Naive thymus-derived CD4-positive, alpha-beta T cell (primary cell): ENCODE measurements at regions not wholly inside any gene's neighbourhood (a gene's known extent, or its start where the extent isn't known, plus 50 kb on each side); places are given as distances from the start of the nearest gene placed in this dataset.

Experiments used
- ATAC-seq: fragments of 150-1000 bp; cut with Tn5 transposase; 2 replicates; pipeline ENCODE4 v1.10.0; 2021; ENCODE audit warnings: mild to moderate bottlenecking, moderate library complexity
- CTCF ChIA-PET: fragments of 350-600 bp; sonication (Branson Sonifier 250); formaldehyde crosslinking; loops from one replicate; lab custom pipeline; 2021; ENCODE audit warnings: antibody characterized with exemption; lab: Charles Lee
- POLR2A ChIA-PET: fragments of 350-600 bp; sonication (Branson Sonifier 250); formaldehyde crosslinking; loops from one replicate; lab custom pipeline; 2021; ENCODE audit warnings: antibody characterized with exemption, inconsistent platforms; lab: Charles Lee
- DNase-seq, 9 donors: peaks; one replicate each; pipeline versions ENCODE4 v3.0.0 to v3.0.0-alpha.2; 2020 to 2022; ENCODE audit warnings: mixed read lengths in 1 of 9
- H3K27ac ChIP-seq: one replicate; pipeline ENCODE4 v1.7.0; 2013; ENCODE audit warnings: mild to moderate bottlenecking, low read depth, low read length, moderate library complexity
- H3K27me3 ChIP-seq, 2 donors: one replicate each; pipeline ENCODE4 v1.7.0; 2013; ENCODE audit warnings: low read length in 2 of 2, mild to moderate bottlenecking in 2 of 2, moderate library complexity in 2 of 2; ENCODE audit not compliant: control insufficient read depth in 2 of 2, insufficient read depth in 2 of 2
- H3K36me3 ChIP-seq, 3 experiments: 1 replicate in 2 of 3; 2 replicates in 1 of 3; pipeline ENCODE4 v1.7.0; 2013; ENCODE audit warnings: low read length in 3 of 3, mild to moderate bottlenecking in 3 of 3, moderate library complexity in 1 of 3; ENCODE audit not compliant: insufficient read depth in 3 of 3, control insufficient read depth in 2 of 3
- H3K4me1 ChIP-seq, 2 donors: one replicate each; pipeline ENCODE4 v1.7.0; 2013; ENCODE audit warnings: low read length in 2 of 2, mild to moderate bottlenecking in 2 of 2, moderate library complexity in 1 of 2; ENCODE audit not compliant: control insufficient read depth in 2 of 2, insufficient read depth in 2 of 2
- H3K4me3 ChIP-seq: 2 replicates; pipeline ENCODE4 v1.7.0; 2013; ENCODE audit warnings: mild to moderate bottlenecking, low read length
- H3K9me3 ChIP-seq, 3 experiments: 1 replicate in 2 of 3; 2 replicates in 1 of 3; pipeline ENCODE4 v1.7.0; 2013; ENCODE audit warnings: low read length in 3 of 3; ENCODE audit not compliant: control insufficient read depth in 2 of 3
- H3K27ac Mint-ChIP-seq, 9 donors: one replicate each; pipeline ENCODE4 v1.8.0; 2020 to 2022; ENCODE audit warnings: mixed read lengths in 9 of 9, mild to moderate bottlenecking in 8 of 9, moderate library complexity in 5 of 9, inconsistent platforms in 2 of 9
- H3K27me3 Mint-ChIP-seq, 5 donors: one replicate each; pipeline ENCODE4 v1.8.0; 2021 to 2022; ENCODE audit warnings: mixed read lengths in 5 of 5, mild to moderate bottlenecking in 1 of 5
- H3K36me3 Mint-ChIP-seq, 5 donors: one replicate each; pipeline ENCODE4 v1.8.0; 2020 to 2022; ENCODE audit warnings: mixed read lengths in 5 of 5, mild to moderate bottlenecking in 3 of 5, inconsistent platforms in 1 of 5
- H3K4me1 Mint-ChIP-seq, 7 donors: one replicate each; pipeline ENCODE4 v1.8.0; 2020 to 2022; ENCODE audit warnings: mixed read lengths in 7 of 7, mild to moderate bottlenecking in 3 of 7, inconsistent platforms in 1 of 7
- H3K4me3 Mint-ChIP-seq, 10 donors: one replicate each; pipeline ENCODE4 v1.8.0; 2020 to 2022; ENCODE audit warnings: mild to moderate bottlenecking in 10 of 10, mixed read lengths in 10 of 10, moderate library complexity in 6 of 10, inconsistent platforms in 2 of 10
- H3K9me3 Mint-ChIP-seq, 11 donors: one replicate each; pipeline ENCODE4 v1.8.0; 2020 to 2022; ENCODE audit warnings: mixed read lengths in 11 of 11, mild to moderate bottlenecking in 4 of 11, inconsistent platforms in 1 of 11, moderate library complexity in 1 of 11
- intact Hi-C, 2 donors: fragments of 100-400 bp; cut with micrococcal nuclease; formaldehyde crosslinking; loops; one replicate each; pipeline ENCODE4 v1.15.1; 2023

- Mint-ChIP-seq H3K27me3 (peaks cover 6 to 31% (median 28%) of the 10 kb centered on the region in 5 donors), H3K36me3 (no peaks in the 10 kb centered on the region), H3K4me3 (no peak overlapping the region), H3K27ac (no peak overlapping the region), H3K9me3 (peaks cover 0 to 2% (median 0%) of the 10 kb centered on the region in 11 donors), H3K4me1 (no peaks in the 10 kb centered on the region)
- Histone ChIP-seq H3K9me3 (no peaks in the 10 kb centered on the region), H3K27me3 (no peaks in the 10 kb centered on the region), H3K4me3 (no peak overlapping the region), H3K27ac (no peak overlapping the region), H3K36me3 (no peaks in the 10 kb centered on the region), H3K4me1 (no peaks in the 10 kb centered on the region)
- ChIA-PET POLR2A (no interaction called here), CTCF (no interaction called here)
- ATAC-seq (no peak), DNase-seq (no peak)
- intact Hi-C loops: no loop called here
Measured at GRCh38 chr10:80772596-80772995, 234.9 kb downstream of the SH2D4B start.

GRCh38 chr10:80784695-80785094, 247.0 kb downstream of the SH2D4B start:
- Mint-ChIP-seq H3K9me3 (no peaks in the 10 kb centered on the region), H3K27ac (no peak overlapping the region), H3K36me3 (no peaks in the 10 kb centered on the region), H3K4me3 (no peak overlapping the region), H3K4me1 (no peaks in the 10 kb centered on the region), H3K27me3 (peaks cover 2 to 26% (median 17%) of the 10 kb centered on the region in 5 donors)
- POLR2A ChIA-PET: no interaction called here
- Histone ChIP-seq H3K4me3 (no peak overlapping the region), H3K4me1 (no peaks in the 10 kb centered on the region), H3K9me3 (no peaks in the 10 kb centered on the region), H3K27ac (no peak overlapping the region), H3K27me3 (no peaks in the 10 kb centered on the region), H3K36me3 (no peaks in the 10 kb centered on the region)
- DNase-seq (no peak), ATAC-seq (no peak)
- intact Hi-C loops: no loop called here
- CTCF ChIA-PET: no interaction called here

- H3K36me3 ChIP-seq: no peaks in the 10 kb centered on the region
- H3K4me1 ChIP-seq: no peaks in the 10 kb centered on the region
- H3K4me1 Mint-ChIP-seq: no peaks in the 10 kb centered on the region
- H3K27ac ChIP-seq: no peak overlapping the region
- H3K9me3 ChIP-seq: no peaks in the 10 kb centered on the region
- H3K4me3 Mint-ChIP-seq: no peak overlapping the region
- ChIA-PET CTCF (no interaction called here), POLR2A (no interaction called here)
- DNase-seq (no peak), ATAC-seq (no peak)
- no peaks in the 10 kb centered on the region for H3K27me3 ChIP-seq
- no peaks in the 10 kb centered on the region for H3K9me3 Mint-ChIP-seq
- H3K27me3 Mint-ChIP-seq: peaks cover 2 to 28% (median 17%) of the 10 kb centered on the region in 5 donors
- H3K36me3 Mint-ChIP-seq: no peaks in the 10 kb centered on the region
- no peak overlapping the region for H3K27ac Mint-ChIP-seq
- intact Hi-C loops: no loop called here
- no peak overlapping the region for H3K4me3 ChIP-seq
Measured at GRCh38 chr10:80786322-80786721, 248.6 kb downstream of the SH2D4B start.

- ChIA-PET CTCF (no interaction called here), POLR2A (no interaction called here)
- ATAC-seq: no peak
- Histone ChIP-seq H3K4me3 (no peak overlapping the region), H3K27me3 (no peaks in the 10 kb centered on the region), H3K36me3 (no peaks in the 10 kb centered on the region), H3K27ac (no peak overlapping the region), H3K4me1 (no peaks in the 10 kb centered on the region), H3K9me3 (no peaks in the 10 kb centered on the region)
- no peaks in the 10 kb centered on the region for H3K9me3 Mint-ChIP-seq
- no peak overlapping the region for H3K4me3 Mint-ChIP-seq
- no peak overlapping the region for H3K27ac Mint-ChIP-seq
- no peaks in the 10 kb centered on the region for H3K36me3 Mint-ChIP-seq
- intact Hi-C loops: no loop called here
- peaks cover 0 to 23% (median 16%) of the 10 kb centered on the region in 5 donors for H3K27me3 Mint-ChIP-seq
- no peak for DNase-seq
- H3K4me1 Mint-ChIP-seq: no peaks in the 10 kb centered on the region
Measured at GRCh38 chr10:80787952-80788351, 250.2 kb downstream of the SH2D4B start.

GRCh38 chr10:80794994-80795393, 257.3 kb downstream of the SH2D4B start:
- H3K27me3 Mint-ChIP-seq: peaks cover 0 to 26% (median 12%) of the 10 kb centered on the region in 5 donors
- no peaks in the 10 kb centered on the region for H3K4me1 ChIP-seq
- POLR2A ChIA-PET: no interaction called here
- H3K4me3 ChIP-seq: no peak overlapping the region
- no peaks in the 10 kb centered on the region for H3K4me1 Mint-ChIP-seq
- H3K27me3 ChIP-seq: no peaks in the 10 kb centered on the region
- H3K36me3 Mint-ChIP-seq: no peaks in the 10 kb centered on the region
- intact Hi-C loops: no loop called here
- no peaks in the 10 kb centered on the region for H3K9me3 Mint-ChIP-seq
- no peak for ATAC-seq
- no peak overlapping the region for H3K27ac ChIP-seq
- H3K9me3 ChIP-seq: no peaks in the 10 kb centered on the region
- H3K36me3 ChIP-seq: no peaks in the 10 kb centered on the region
- no peak overlapping the region for H3K27ac Mint-ChIP-seq
- no peak for DNase-seq
- CTCF ChIA-PET: no interaction called here
- H3K4me3 Mint-ChIP-seq: no peak overlapping the region

- ATAC-seq (no peak), DNase-seq (no peak)
- Mint-ChIP-seq H3K9me3 (peaks cover 0 to 28% (median 12%) of the 10 kb centered on the region in 11 donors), H3K27me3 (peaks cover 0 to 19% (median 11%) of the 10 kb centered on the region in 5 donors), H3K36me3 (peaks cover 0 to 4% (median 0%) of the 10 kb centered on the region in 5 donors), H3K4me3 (no peak overlapping the region), H3K4me1 (no peaks in the 10 kb centered on the region), H3K27ac (no peak overlapping the region)
- no peaks in the 10 kb centered on the region for H3K4me1 ChIP-seq
- POLR2A ChIA-PET: no interaction called here
- H3K9me3 ChIP-seq: peaks cover 0 to 5% (median 0%) of the 10 kb centered on the region in 3 experiments
- CTCF ChIA-PET: no interaction called here
- H3K4me3 ChIP-seq: no peak overlapping the region
- intact Hi-C loops: no loop called here
- H3K27ac ChIP-seq: no peak overlapping the region
- no peaks in the 10 kb centered on the region for H3K36me3 ChIP-seq
- H3K27me3 ChIP-seq: no peaks in the 10 kb centered on the region
Measured at GRCh38 chr10:80805343-80806020, 267.8 kb downstream of the SH2D4B start.

- Histone ChIP-seq H3K27ac (no peak overlapping the region), H3K9me3 (peaks cover 0 to 3% (median 0%) of the 10 kb centered on the region in 3 experiments), H3K27me3 (no peaks in the 10 kb centered on the region), H3K4me1 (no peaks in the 10 kb centered on the region), H3K36me3 (no peaks in the 10 kb centered on the region), H3K4me3 (no peak overlapping the region)
- ChIA-PET POLR2A (no interaction called here), CTCF (no interaction called here)
- ATAC-seq (no peak), DNase-seq (no peak)
- H3K4me3 Mint-ChIP-seq: no peak overlapping the region
- intact Hi-C loops: no loop called here
- no peaks in the 10 kb centered on the region for H3K4me1 Mint-ChIP-seq
- no peak overlapping the region for H3K27ac Mint-ChIP-seq
- H3K36me3 Mint-ChIP-seq: peaks cover 0 to 8% (median 0%) of the 10 kb centered on the region in 5 donors
- H3K27me3 Mint-ChIP-seq: peaks cover 0 to 28% (median 6%) of the 10 kb centered on the region in 5 donors
- peaks cover 5 to 30% (median 13%) of the 10 kb centered on the region in 11 donors for H3K9me3 Mint-ChIP-seq
Measured at GRCh38 chr10:80814147-80814652, 276.5 kb downstream of the SH2D4B start.
